Liver (tissue), 8 donors: ENCODE measurements at regions not wholly inside any gene's neighbourhood (a gene's known extent, or its start where the extent isn't known, plus 50 kb on each side); places are given as distances from the start of the nearest gene placed in this dataset.

Experiments
- DNase-seq: peaks from one replicate; pipeline ENCODE4 v3.0.0-alpha.2; 2017; ENCODE audit warnings: low spot score
- H3K27ac ChIP-seq, 2 donors: one replicate each; pipeline ENCODE4 v1.7.0; 2013; ENCODE audit warnings: inconsistent platforms in 2 of 2, low read length in 2 of 2, control low read depth in 1 of 2, low read depth in 1 of 2, mild to moderate bottlenecking in 1 of 2
- H3K27me3 ChIP-seq, 4 donors: one replicate each; pipeline versions ENCODE4 v1.6.1 to v1.7.0; 2013; ENCODE audit warnings: low read length in 3 of 4, inconsistent platforms in 1 of 4, mild to moderate bottlenecking in 1 of 4, moderate library complexity in 1 of 4; ENCODE audit not compliant: control insufficient read depth in 4 of 4, insufficient read depth in 4 of 4
- H3K36me3 ChIP-seq, 4 donors: one replicate each; pipeline versions ENCODE4 v1.6.1 to v1.7.0; 2013; ENCODE audit warnings: low read length in 3 of 4, mild to moderate bottlenecking in 3 of 4, low read depth in 1 of 4, moderate library complexity in 1 of 4; ENCODE audit not compliant: control insufficient read depth in 4 of 4, insufficient read depth in 3 of 4
- H3K4me1 ChIP-seq, 4 donors: one replicate each; pipeline versions ENCODE4 v1.6.1 to v1.7.0; 2013; ENCODE audit warnings: low read length in 3 of 4, mild to moderate bottlenecking in 3 of 4, moderate library complexity in 1 of 4; ENCODE audit not compliant: control insufficient read depth in 4 of 4, insufficient read depth in 4 of 4
- H3K4me3 ChIP-seq, 3 donors: one replicate each; pipeline versions ENCODE4 v1.6.1 to v1.7.0; 2013; ENCODE audit warnings: low read length in 3 of 3, control low read depth in 1 of 3, low read depth in 1 of 3, mild to moderate bottlenecking in 1 of 3
- H3K9ac ChIP-seq, 2 donors: one replicate each; pipeline ENCODE4 v1.7.0; 2013; ENCODE audit warnings: low read length in 2 of 2, mild to moderate bottlenecking in 2 of 2, moderate library complexity in 2 of 2, control low read depth in 1 of 2, low read depth in 1 of 2
- H3K9me3 ChIP-seq, 4 donors: one replicate each; pipeline versions ENCODE4 v1.6.1 to v1.7.0; 2013; ENCODE audit warnings: low read length in 3 of 4; ENCODE audit not compliant: control insufficient read depth in 4 of 4
- ATF3 ChIP-seq: IDR thresholded peaks from 2 replicates; pipeline ENCODE4 v1.6.1; 2016; ENCODE audit warnings: antibody characterized with exemption
- EGR1 ChIP-seq, 2 donors: IDR thresholded peaks; 2 replicates each; pipeline ENCODE4 v1.6.1; 2016 to 2018; ENCODE audit warnings: antibody characterized with exemption in 2 of 2, low read depth in 2 of 2
- FOXA2 ChIP-seq: IDR thresholded peaks from 2 replicates; pipeline ENCODE4 v1.6.1; 2016; ENCODE audit warnings: antibody characterized with exemption
- GABPA ChIP-seq, 2 donors: IDR thresholded peaks in 1 of 2; conservative IDR thresholded peaks in 1 of 2; 2 replicates each; pipeline ENCODE4 v1.6.1; 2016; ENCODE audit warnings: antibody characterized with exemption in 2 of 2, mild to moderate bottlenecking in 1 of 2, moderate library complexity in 1 of 2
- HNF4A ChIP-seq, 2 donors: conservative IDR thresholded peaks; 2 replicates each; pipeline ENCODE4 v1.6.1; 2016; ENCODE audit warnings: antibody characterized with exemption in 2 of 2, mild to moderate bottlenecking in 2 of 2
- HNF4G ChIP-seq: IDR thresholded peaks from 2 replicates; pipeline ENCODE4 v1.6.1; 2016; ENCODE audit warnings: antibody characterized with exemption
- JUND ChIP-seq, 2 donors: IDR thresholded peaks; 2 replicates each; pipeline ENCODE4 v1.6.1; 2016; ENCODE audit warnings: antibody characterized with exemption in 2 of 2
- MAX ChIP-seq: IDR thresholded peaks from 2 replicates; pipeline ENCODE4 v1.6.1; 2016; ENCODE audit warnings: antibody characterized with exemption
- NR2F2 ChIP-seq: IDR thresholded peaks from 2 replicates; pipeline ENCODE4 v1.6.1; 2016; ENCODE audit warnings: antibody characterized with exemption
- REST ChIP-seq: IDR thresholded peaks from 2 replicates; pipeline ENCODE4 v1.6.1; 2016; ENCODE audit warnings: antibody characterized with exemption, mild to moderate bottlenecking
- RXRA ChIP-seq, 2 donors: IDR thresholded peaks; 2 replicates each; pipeline ENCODE4 v1.6.1; 2017 to 2018; ENCODE audit warnings: antibody characterized with exemption in 2 of 2, mild to moderate bottlenecking in 1 of 2
- SP1 ChIP-seq: IDR thresholded peaks from 2 replicates; pipeline ENCODE4 v1.6.1; 2018; ENCODE audit warnings: antibody characterized with exemption, mild to moderate bottlenecking
- TAF1 ChIP-seq: conservative IDR thresholded peaks from 2 replicates; pipeline ENCODE4 v1.6.1; 2016; ENCODE audit warnings: antibody characterized with exemption, mild to moderate bottlenecking
- YY1 ChIP-seq: IDR thresholded peaks from 2 replicates; pipeline ENCODE4 v1.6.1; 2016; ENCODE audit warnings: antibody characterized with exemption, mild to moderate bottlenecking
- WGBS: extraction: QIAGEN DNeasy Blood & Tissue Kit; methylation state at CpG from one replicate; pipeline ENCODE4 v1.1.7; 2013; 5-methylcytosine and 5-hydroxymethylcytosine counted together
- TF ChIP-seq, protein P1 (sequence below): fragments of 150-350 bp; IDR thresholded peaks from 2 replicates; pipeline ENCODE4 v1.5.1; 2017; ENCODE audit warnings: improper control_type of control experiment, low read depth, low read length; ENCODE audit not compliant: missing input control
- donor health status: healthy.
- donor health status: healthy.
- donor health status: healthy.
- donor health status: healthy.
- donor health status: healthy.

GRCh38 chr2:5094192-5094591 lies 598.0 kb upstream of the SOX11 start:
- H3K27me3 ChIP-seq: no peaks in the 10 kb centered on the region
- H3K9ac ChIP-seq: no peak overlapping the region
- no peak for DNase-seq
- H3K4me1 ChIP-seq: no peaks in the 10 kb centered on the region
- H3K9me3 ChIP-seq: no peaks in the 10 kb centered on the region
- no peak overlapping the region for H3K4me3 ChIP-seq
- H3K27ac ChIP-seq: no peak overlapping the region
- no peak for TF ChIP-seq HNF4G
- TF ChIP-seq TAF1: no peak
- no peak for TF ChIP-seq JUND (IDR thresholded peaks at IDR 0.05)
- no peak for TF ChIP-seq RXRA (IDR thresholded peaks at IDR 0.05)
- TF ChIP-seq YY1: no peak
- no peak for TF ChIP-seq ATF3
- no peak for TF ChIP-seq GABPA (IDR thresholded peaks at IDR 0.05 in 1 of 2, conservative IDR thresholded peaks at IDR 0.05 in 1 of 2)
- TF ChIP-seq MAX: no peak
- TF ChIP-seq HNF4A (conservative IDR thresholded peaks at IDR 0.05): no peak
- TF ChIP-seq EGR1 (IDR thresholded peaks at IDR 0.05; ENCODE audit: low read depth in 2 of 2): no peak
- TF ChIP-seq FOXA2: no peak
- WGBS: 72% methylated on average over 5 of the region's 5 CpGs
- H3K36me3 ChIP-seq: no peaks in the 10 kb centered on the region

- H3K9me3 ChIP-seq: peaks cover 0 to 3% (median 0%) of the 10 kb centered on the region in 4 donors
- H3K27ac ChIP-seq: no peak overlapping the region
- H3K36me3 ChIP-seq: no peaks in the 10 kb centered on the region
- H3K9ac ChIP-seq: no peak overlapping the region
- H3K27me3 ChIP-seq: no peaks in the 10 kb centered on the region
- no peak overlapping the region for H3K4me3 ChIP-seq
- no peak for TF ChIP-seq GABPA (IDR thresholded peaks at IDR 0.05 in 1 of 2, conservative IDR thresholded peaks at IDR 0.05 in 1 of 2)
- TF ChIP-seq HNF4A (conservative IDR thresholded peaks at IDR 0.05): no peak
- no peak for TF ChIP-seq SP1
- no peak for TF ChIP-seq REST
- no peak for TF ChIP-seq ATF3
- TF ChIP-seq HNF4G: no peak
- no peak for TF ChIP-seq RXRA (IDR thresholded peaks at IDR 0.05)
- DNase-seq: no peak
- H3K4me1 ChIP-seq: no peaks in the 10 kb centered on the region
- WGBS: 75% methylated on average over 1 of the region's 1 CpG
Measured at GRCh38 chr2:5098286-5098685, 593.9 kb upstream of the SOX11 start.

DNA sequence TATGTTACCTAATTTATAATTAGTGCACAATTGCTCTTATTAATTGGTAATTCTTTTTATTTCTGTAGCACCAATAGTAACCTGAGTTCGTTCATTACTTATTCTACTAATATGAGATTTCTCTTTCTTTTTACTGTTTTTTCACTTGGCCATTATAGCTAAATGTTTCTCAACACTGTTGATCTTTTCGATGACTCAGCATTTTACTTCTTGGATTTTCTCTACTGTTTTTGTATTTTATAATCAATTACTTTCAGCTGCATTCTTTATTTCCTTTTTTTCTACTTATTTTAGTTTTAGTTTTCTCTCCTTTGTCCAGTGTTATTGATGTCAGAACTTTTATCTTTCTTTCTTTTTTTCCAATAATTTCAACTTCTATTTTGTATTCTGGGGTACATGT lies 589.4 kb upstream of the SOX11 start:
- no peak overlapping the region for H3K9ac ChIP-seq
- H3K36me3 ChIP-seq: no peaks in the 10 kb centered on the region
- DNase-seq: no peak
- no peaks in the 10 kb centered on the region for H3K27me3 ChIP-seq
- no peak overlapping the region for H3K27ac ChIP-seq
- H3K4me3 ChIP-seq: no peak overlapping the region
- H3K4me1 ChIP-seq: no peaks in the 10 kb centered on the region
- peaks cover 0 to 3% (median 0%) of the 10 kb centered on the region in 4 donors for H3K9me3 ChIP-seq
- TF ChIP-seq EGR1 (IDR thresholded peaks at IDR 0.05; ENCODE audit: low read depth in 2 of 2) (no peak), MAX (no peak), NR2F2 (no peak)
- TF ChIP-seq, protein P1, sequence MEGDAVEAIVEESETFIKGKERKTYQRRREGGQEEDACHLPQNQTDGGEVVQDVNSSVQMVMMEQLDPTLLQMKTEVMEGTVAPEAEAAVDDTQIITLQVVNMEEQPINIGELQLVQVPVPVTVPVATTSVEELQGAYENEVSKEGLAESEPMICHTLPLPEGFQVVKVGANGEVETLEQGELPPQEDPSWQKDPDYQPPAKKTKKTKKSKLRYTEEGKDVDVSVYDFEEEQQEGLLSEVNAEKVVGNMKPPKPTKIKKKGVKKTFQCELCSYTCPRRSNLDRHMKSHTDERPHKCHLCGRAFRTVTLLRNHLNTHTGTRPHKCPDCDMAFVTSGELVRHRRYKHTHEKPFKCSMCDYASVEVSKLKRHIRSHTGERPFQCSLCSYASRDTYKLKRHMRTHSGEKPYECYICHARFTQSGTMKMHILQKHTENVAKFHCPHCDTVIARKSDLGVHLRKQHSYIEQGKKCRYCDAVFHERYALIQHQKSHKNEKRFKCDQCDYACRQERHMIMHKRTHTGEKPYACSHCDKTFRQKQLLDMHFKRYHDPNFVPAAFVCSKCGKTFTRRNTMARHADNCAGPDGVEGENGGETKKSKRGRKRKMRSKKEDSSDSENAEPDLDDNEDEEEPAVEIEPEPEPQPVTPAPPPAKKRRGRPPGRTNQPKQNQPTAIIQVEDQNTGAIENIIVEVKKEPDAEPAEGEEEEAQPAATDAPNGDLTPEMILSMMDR: no peak
- WGBS: 85% methylated on average over 2 of the region's 2 CpGs
